GM21717 (cell line): ENCODE measurements at regions not wholly inside any gene's neighbourhood (a gene's known extent, or its start where the extent isn't known, plus 50 kb on each side); places are given as distances from the start of the nearest gene placed in this dataset.

Source experiments
- ATAC-seq: cut with Tn5 transposase; IDR thresholded peaks from one replicate; pipeline ENCODE4 v1.9.1; 2021; ENCODE audit warnings: mild to moderate bottlenecking, moderate library complexity; ENCODE audit not compliant: unreplicated experiment

DNA sequence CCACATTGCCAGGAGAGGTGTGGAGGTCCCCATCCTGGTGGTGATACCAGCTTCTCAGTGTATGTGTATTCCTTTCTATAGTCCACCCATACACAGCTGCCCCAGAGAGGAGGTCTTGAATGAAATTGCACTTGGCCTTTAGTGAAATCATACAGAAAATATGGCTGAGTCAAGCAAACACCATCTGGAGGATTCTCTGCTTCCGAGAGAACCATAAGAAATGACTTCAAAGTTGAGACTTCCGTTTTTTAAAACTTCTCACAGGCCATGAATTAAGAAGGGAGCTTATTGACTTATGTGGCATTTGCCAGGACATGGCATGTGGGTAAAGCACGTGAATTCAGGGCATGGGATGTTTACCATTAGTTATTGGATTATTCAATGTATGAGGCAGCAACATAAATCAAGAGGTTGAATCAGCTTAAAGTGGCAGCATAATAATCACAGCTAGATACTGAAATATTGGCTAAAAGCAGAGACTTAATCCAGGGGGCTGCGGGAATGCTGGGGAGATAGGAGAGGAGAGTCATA, 119.1 kb upstream of the MTNR1B start:
- ATAC-seq = no peak

GRCh38 chr11:92852229-92852628, 117.2 kb upstream of the MTNR1B start:
- ATAC-seq = no peak

DNA sequence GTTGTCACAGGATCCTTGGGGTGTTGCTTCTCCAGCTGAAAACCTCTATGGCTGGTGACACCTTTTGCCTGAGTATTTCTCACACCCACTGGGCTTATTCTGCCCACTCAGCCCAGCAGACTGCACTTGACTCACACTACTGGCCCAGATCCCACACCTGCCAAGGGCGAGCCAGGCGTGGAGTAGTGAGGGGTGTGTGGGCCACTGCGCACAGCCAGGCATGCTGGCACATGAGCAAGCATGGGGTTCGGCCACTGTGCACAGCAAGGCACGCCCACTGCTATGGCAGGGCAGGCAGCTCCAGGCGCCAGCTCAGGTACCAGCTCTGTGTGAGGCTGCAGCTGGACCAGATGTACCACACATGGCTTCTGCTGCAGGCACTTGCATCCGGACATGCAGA, 116.5 kb upstream of the MTNR1B start:
- ATAC-seq = no peak

- no peak for ATAC-seq
Measured at GRCh38 chr11:92854162-92854561, 115.3 kb upstream of the MTNR1B start.

GRCh38 chr11:92854952-92855351, 114.5 kb upstream of the MTNR1B start:
- no peak for ATAC-seq

DNA sequence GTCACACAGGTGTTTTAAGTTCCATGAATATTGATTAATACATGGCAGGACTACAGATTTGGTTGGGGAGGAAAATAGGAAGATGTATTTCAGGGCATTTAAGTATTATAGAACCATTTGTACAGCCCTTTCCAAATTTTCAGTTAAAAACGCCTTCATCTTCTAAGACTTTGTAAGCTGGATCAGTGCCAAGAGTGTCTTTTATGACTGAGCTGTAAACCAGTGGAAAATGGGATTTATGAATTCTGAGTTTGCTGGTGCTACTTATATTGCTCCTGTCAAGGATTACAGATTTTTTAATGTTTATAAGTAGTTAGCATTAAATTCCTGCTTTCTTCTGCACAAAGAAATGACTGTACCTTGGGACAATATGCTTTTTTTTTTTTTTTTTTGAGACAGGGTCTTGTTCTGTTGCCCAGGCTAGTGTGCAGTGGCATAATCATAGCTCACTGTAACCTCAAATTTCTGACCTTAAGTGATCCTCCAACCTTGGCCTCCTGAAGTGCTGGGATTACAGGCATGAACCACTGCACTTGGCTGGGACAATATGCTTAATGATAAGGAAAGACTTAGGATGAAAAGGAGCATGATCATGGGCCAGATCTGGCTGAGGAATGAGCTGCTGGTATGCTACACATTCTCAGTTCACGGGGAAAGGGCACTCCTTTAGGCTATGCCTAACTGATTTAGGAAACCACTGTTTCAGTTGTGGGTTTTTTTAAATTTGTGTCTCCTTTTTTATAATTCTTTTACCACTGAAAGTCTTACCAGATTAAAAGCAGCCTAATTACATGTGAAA, 113.6 kb upstream of the MTNR1B start:
- ATAC-seq = no peak

DNA sequence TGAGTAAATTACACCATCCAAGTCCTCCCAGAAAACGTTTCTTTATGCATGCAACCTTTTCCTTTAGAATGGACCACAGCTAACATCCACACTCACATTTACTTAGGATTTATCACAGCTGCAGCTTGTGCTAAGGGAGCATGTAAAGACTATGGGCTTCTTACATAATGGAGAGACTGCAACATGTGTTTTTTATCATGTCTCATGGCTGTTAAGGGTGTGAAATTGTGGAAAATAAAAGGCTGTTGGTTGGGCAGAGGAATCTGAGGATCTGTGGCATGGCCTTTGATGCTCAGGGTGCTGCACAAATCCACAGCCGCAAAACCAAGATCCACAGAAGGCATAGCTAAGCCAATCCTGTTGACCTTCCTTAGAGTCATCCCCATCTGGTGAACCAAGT, 112.0 kb upstream of the MTNR1B start:
- no peak for ATAC-seq

DNA sequence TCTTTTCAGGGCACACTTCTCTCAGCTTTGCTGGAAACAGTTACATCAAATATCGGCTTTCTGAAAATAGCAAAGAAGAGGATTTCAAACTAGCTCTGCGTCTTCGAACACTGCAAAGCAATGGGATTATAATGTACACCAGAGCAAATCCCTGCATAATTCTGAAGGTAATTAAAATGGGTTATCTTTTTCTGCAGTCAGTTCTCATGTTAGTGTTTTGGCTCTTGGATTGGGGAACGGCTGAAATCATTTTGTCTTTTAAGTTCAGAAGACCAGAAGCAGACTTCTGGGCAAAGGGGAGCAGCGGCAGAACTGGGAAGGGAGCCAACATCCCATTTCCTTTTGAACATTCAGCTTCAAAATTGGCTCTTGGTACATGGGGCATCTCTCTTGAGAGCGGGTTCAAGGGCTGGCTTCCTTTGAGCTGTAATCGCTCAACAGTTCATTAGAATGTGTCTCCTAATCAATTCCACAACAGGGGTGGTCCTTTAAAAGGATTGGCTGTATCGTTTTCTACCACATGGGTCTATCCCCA, 110.2 kb upstream of the MTNR1B start:
- no peak for ATAC-seq

DNA sequence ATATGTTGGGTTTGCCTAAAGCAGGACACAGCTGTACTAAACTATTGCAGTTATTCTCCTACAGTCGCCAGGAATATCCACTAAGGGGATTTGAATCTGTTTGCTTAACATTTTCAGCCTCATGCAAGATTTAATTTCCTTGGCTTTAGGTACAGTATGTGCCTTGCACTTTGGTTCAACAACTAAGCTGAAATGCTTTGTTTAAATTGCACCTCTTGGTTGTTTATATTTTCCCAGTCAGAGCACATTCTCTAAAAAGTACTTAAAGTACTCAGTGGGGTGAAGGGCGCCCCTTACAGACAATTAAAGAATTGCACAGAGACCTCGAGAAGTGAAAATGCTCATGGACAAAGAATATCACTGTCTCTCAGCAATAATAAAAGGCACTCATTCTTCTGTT, 107.8 kb upstream of the MTNR1B start:
- ATAC-seq = no peak

DNA sequence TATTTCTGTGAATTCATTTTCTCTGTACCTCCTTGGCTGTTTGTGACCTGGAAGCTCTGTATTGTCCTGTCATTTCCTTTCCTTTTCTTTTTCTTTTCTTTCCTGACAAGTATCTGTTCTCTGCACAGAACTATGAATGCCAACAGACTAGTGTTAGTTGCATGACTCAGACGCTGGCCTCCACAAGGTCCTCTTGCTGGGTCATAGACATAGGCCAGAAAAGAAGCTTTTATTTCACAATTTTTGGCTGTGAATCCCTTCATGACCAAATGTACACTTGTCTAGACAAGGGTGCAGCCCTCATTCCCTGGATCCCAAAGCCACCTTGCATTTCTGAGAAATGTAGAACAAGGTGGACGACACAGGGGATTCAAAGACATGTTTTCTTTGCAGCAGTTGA, 104.1 kb upstream of the MTNR1B start:
- no peak for ATAC-seq

- no peak for ATAC-seq
Measured at GRCh38 chr11:92866679-92867282, 102.7 kb upstream of the MTNR1B start.

- ATAC-seq = no peak
Measured at GRCh38 chr11:92867913-92868619, 101.4 kb upstream of the MTNR1B start.

DNA sequence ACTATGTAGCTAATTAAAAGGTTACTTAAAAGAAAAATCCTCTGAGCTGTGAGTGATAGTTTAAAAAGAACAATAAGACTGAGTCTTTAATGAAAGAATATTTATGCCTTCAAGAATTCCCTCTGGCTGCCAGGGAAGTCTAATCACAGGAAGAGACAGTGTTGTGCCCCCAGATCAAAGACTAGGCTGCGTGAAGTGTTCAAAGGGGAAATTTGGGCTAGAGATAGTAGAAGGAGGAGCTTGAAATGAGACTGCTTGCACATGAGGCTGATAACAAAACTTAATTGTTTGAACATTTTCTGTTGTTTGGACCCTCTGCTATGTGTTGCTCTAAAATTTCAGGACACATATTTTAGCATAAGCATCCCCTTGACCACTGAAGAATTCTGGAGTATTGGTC, 99.7 kb upstream of the MTNR1B start:
- no peak for ATAC-seq

- no peak for ATAC-seq
Measured at GRCh38 chr11:92870196-92870832, 99.1 kb upstream of the MTNR1B start.

DNA sequence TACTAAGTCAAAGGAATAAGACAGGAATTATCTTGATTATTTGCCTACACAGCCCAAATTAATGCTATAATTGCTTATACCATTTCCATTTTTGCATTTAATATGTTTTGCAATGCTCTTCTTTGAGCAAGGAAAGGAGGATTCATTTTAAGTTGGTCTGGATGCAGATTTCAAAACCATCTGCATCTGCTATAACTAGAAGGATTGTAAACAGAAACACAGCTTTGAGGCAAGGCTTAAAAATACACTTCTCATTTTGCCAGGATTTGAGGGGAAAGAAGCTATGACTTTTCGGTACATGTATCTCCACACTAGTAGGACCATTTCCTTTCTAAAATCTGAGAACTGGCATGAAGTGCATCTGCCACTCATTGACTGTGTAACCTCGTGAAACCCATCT, 95.9 kb upstream of the MTNR1B start:
- ATAC-seq = no peak

- no peak for ATAC-seq
Measured at GRCh38 chr11:92875473-92875872, 94.0 kb upstream of the MTNR1B start.

- no peak for ATAC-seq
Measured at GRCh38 chr11:92879086-92879485, 90.4 kb upstream of the MTNR1B start.

DNA sequence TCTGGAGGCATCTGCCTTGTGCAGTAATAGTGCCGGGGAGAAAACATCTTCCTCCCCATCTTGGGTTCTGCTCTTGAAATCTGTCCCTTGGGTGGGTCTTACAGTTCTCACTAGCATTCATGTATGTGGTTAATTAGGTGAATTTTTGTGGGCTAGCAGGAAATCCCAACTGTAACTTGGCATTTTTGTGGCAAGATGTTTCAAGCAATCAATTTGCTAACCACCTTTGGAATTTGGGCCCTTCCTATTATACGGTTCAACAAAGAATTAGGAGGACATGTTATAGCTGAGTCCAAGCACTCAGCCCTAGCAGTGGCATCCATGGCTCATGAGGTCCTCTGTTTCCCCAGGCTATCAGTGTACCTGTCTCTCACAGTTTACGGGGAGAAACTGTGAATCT, 89.1 kb upstream of the MTNR1B start:
- ATAC-seq = no peak

GRCh38 chr11:92881940-92882450, 87.5 kb upstream of the MTNR1B start:
- no peak for ATAC-seq

GRCh38 chr11:92882828-92883611, 86.4 kb upstream of the MTNR1B start:
- ATAC-seq = no peak
